ENCODE measurements at regions not wholly inside any gene's neighbourhood (a gene's known extent, or its start where the extent isn't known, plus 50 kb on each side); places are given as distances from the start of the nearest gene placed in this dataset.

- TF ChIP-seq CTCF (IDR thresholded peaks at IDR 0.05 in 8 of 11, conservative IDR thresholded peaks at IDR 0.05 in 3 of 11) (no peak), POLR2AphosphoS5 (IDR thresholded peaks at IDR 0.05) (no peak)
Observed at GRCh38 chr5:2486373-2486772, 265.1 kb downstream of the IRX2 start.

All from spleen (tissue), 7 donors.